ENCODE measurements at regions not wholly inside any gene's neighbourhood (a gene's known extent, or its start where the extent isn't known, plus 50 kb on each side); places are given as distances from the start of the nearest gene placed in this dataset.

GRCh38 chr10:3645406-3645805 is 139.6 kb downstream of the KLF6 start:
- Mint-ChIP-seq H3K4me1 (no peaks in the 10 kb centered on the region), H3K4me3 (no peak overlapping the region), H3K36me3 (no peaks in the 10 kb centered on the region), H3K27ac (no peak overlapping the region), H3K9me3 (no peaks in the 10 kb centered on the region), H3K27me3 (ENCODE audit: low read depth) (peaks cover 1% of the 10 kb centered on the region)
- no peak for DNase-seq (ENCODE audit: low spot score in 2 of 2, unreplicated experiment in 2 of 2)
- no peak for TF ChIP-seq CTCF (IDR thresholded peaks at IDR 0.05; ENCODE audit: unreplicated experiment)

GRCh38 chr10:3640816-3641215 is 144.2 kb downstream of the KLF6 start:
- Mint-ChIP-seq H3K27me3 (ENCODE audit: low read depth) (no peaks in the 10 kb centered on the region), H3K4me1 (peaks cover 10% of the 10 kb centered on the region), H3K9me3 (peaks cover 1% of the 10 kb centered on the region), H3K36me3 (no peaks in the 10 kb centered on the region), H3K4me3 (no peak overlapping the region), H3K27ac (no peak overlapping the region)
- no peak for TF ChIP-seq CTCF (IDR thresholded peaks at IDR 0.05; ENCODE audit: unreplicated experiment)
- DNase-seq (ENCODE audit: low spot score in 2 of 2, unreplicated experiment in 2 of 2) = no peak

- no peak overlapping the region for H3K4me3 Mint-ChIP-seq
Observed at GRCh38 chr10:3639546-3639945, 145.5 kb downstream of the KLF6 start.

GRCh38 chr10:3636356-3637181 is 148.4 kb downstream of the KLF6 start:
- Mint-ChIP-seq H3K4me3 (no peak overlapping the region), H3K9me3 (peaks cover 3% of the 10 kb centered on the region), H3K4me1 (peaks cover 26% of the 10 kb centered on the region), H3K27me3 (ENCODE audit: low read depth) (no peaks in the 10 kb centered on the region), H3K36me3 (no peaks in the 10 kb centered on the region), H3K27ac (peak overlapping the region; percentile 54)
- peak in 1 of 2 experiments; percentile 44 for DNase-seq (ENCODE audit: low spot score in 2 of 2, unreplicated experiment in 2 of 2)
- TF ChIP-seq CTCF (IDR thresholded peaks at IDR 0.05; ENCODE audit: unreplicated experiment) = no peak

More at GRCh38 chr10:3639546-3639945, 145.5 kb downstream of the KLF6 start:
- DNase-seq (ENCODE audit: low spot score in 2 of 2, unreplicated experiment in 2 of 2) = no peak
- H3K27me3 Mint-ChIP-seq (ENCODE audit: low read depth) = no peaks in the 10 kb centered on the region
- H3K27ac Mint-ChIP-seq = no peak overlapping the region
- no peaks in the 10 kb centered on the region for H3K36me3 Mint-ChIP-seq
- H3K4me1 Mint-ChIP-seq = peaks cover 16% of the 10 kb centered on the region
- TF ChIP-seq CTCF (IDR thresholded peaks at IDR 0.05; ENCODE audit: unreplicated experiment) = no peak
- H3K9me3 Mint-ChIP-seq = peaks cover 3% of the 10 kb centered on the region

GRCh38 chr10:3635697-3636096 is 149.3 kb downstream of the KLF6 start:
- no peak for DNase-seq (ENCODE audit: low spot score in 2 of 2, unreplicated experiment in 2 of 2)
- Mint-ChIP-seq H3K4me3 (no peak overlapping the region), H3K27ac (peak overlapping the region; percentile 95), H3K9me3 (peaks cover 3% of the 10 kb centered on the region), H3K27me3 (ENCODE audit: low read depth) (no peaks in the 10 kb centered on the region), H3K36me3 (no peaks in the 10 kb centered on the region), H3K4me1 (peaks cover 26% of the 10 kb centered on the region)
- no peak for TF ChIP-seq CTCF (IDR thresholded peaks at IDR 0.05; ENCODE audit: unreplicated experiment)

Data from mesothelial cell of epicardium (in vitro differentiated cells).